ENCODE measurements at regions not wholly inside any gene's neighbourhood (a gene's known extent, or its start where the extent isn't known, plus 50 kb on each side); places are given as distances from the start of the nearest gene placed in this dataset.

- TF ChIP-seq LEF1 (IDR thresholded peaks at IDR 0.05; ENCODE audit: borderline replicate concordance) = no peak
- TF ChIP-seq ARNT (IDR thresholded peaks at IDR 0.05) = no peak
These were observed 236.0 kb downstream of the SH3BP4 start for GRCh38 chr2:235187806-235188205.

All from HEK293T (cell line).